ENCODE measurements at regions not wholly inside any gene's neighbourhood (a gene's known extent, or its start where the extent isn't known, plus 50 kb on each side); places are given as distances from the start of the nearest gene placed in this dataset.

GRCh38 chr2:7626139-7626537 is 708.9 kb downstream of the RNF144A start (continued):
- TF ChIP-seq ZNF704 (tag by site-specific recombination; IDR thresholded peaks at IDR 0.05) (no peak), PRDM6 (tag by site-specific recombination; IDR thresholded peaks at IDR 0.05) (no peak), ZNF133 (tag by site-specific recombination; IDR thresholded peaks at IDR 0.05) (no peak), ZNF529 (tag by site-specific recombination; IDR thresholded peaks at IDR 0.05; ENCODE audit: insufficient replicate concordance) (no peak)

GRCh38 chr2:7627583-7627982 is 710.4 kb downstream of the RNF144A start:
- Histone ChIP-seq H3K9me3 (ENCODE audit: control insufficient read depth, insufficient read depth, low read depth, low read length) (no peaks in the 10 kb centered on the region), H3K4me1 (ENCODE audit: control insufficient read depth, insufficient read depth, low read length) (no peaks in the 10 kb centered on the region), H3K27ac (ENCODE audit: extremely low read depth, low read depth, low read length) (no peak overlapping the region), H3K4me3 (ENCODE audit: low read depth, low read length) (no peak overlapping the region), H3K36me3 (ENCODE audit: control insufficient read depth in 2 of 2, insufficient read depth in 1 of 2, low read length in 2 of 2) (no peaks in the 10 kb centered on the region)
- CTCF ChIA-PET = no interaction called here
- POLR2A ChIA-PET = no interaction called here
- TF ChIP-seq ZNF624 (tag by site-specific recombination; IDR thresholded peaks at IDR 0.05) = no peak
- no peak for TF ChIP-seq KLF7 (tag by site-specific recombination; IDR thresholded peaks at IDR 0.05; ENCODE audit: borderline replicate concordance)
- no peak for TF ChIP-seq ZNF26 (tag by site-specific recombination; IDR thresholded peaks at IDR 0.05)
- no peak for TF ChIP-seq ZNF837 (tag by site-specific recombination; IDR thresholded peaks at IDR 0.05)
- TF ChIP-seq ZBTB20 (tag by site-specific recombination; IDR thresholded peaks at IDR 0.05) = no peak
- no peak for TF ChIP-seq ZNF221 (tag by site-specific recombination; IDR thresholded peaks at IDR 0.05; ENCODE audit: borderline replicate concordance)
- TF ChIP-seq ZNF645 (tag by site-specific recombination; IDR thresholded peaks at IDR 0.05) = no peak
- TF ChIP-seq ZNF214 (tag by site-specific recombination; IDR thresholded peaks at IDR 0.05; ENCODE audit: borderline replicate concordance) = no peak
- TF ChIP-seq ZIC2 (tag by site-specific recombination; IDR thresholded peaks at IDR 0.05) = no peak
- no peak for TF ChIP-seq ZNF654 (tag by site-specific recombination; IDR thresholded peaks at IDR 0.05; ENCODE audit: low read depth)
- TF ChIP-seq ZNF112 (tag by site-specific recombination; IDR thresholded peaks at IDR 0.05) = no peak
- no peak for TF ChIP-seq ZFP37 (tag by site-specific recombination; IDR thresholded peaks at IDR 0.05)
- no peak for TF ChIP-seq ZNF48 (tag by site-specific recombination; IDR thresholded peaks at IDR 0.05)
- TF ChIP-seq SP2 (tag by site-specific recombination; IDR thresholded peaks at IDR 0.05) = no peak
- no peak for TF ChIP-seq ZNF169 (tag by site-specific recombination; IDR thresholded peaks at IDR 0.05)
- TF ChIP-seq KLF17 (tag by site-specific recombination; IDR thresholded peaks at IDR 0.05) = no peak
- TF ChIP-seq ZNF549 (tag by site-specific recombination; IDR thresholded peaks at IDR 0.05) = no peak
- TF ChIP-seq ZSCAN30 (tag by site-specific recombination; IDR thresholded peaks at IDR 0.05) = no peak
- TF ChIP-seq ZNF747 (tag by site-specific recombination; IDR thresholded peaks at IDR 0.05) = no peak
